Epidermal melanocyte (primary cell): ENCODE measurements at regions not wholly inside any gene's neighbourhood (a gene's known extent, or its start where the extent isn't known, plus 50 kb on each side); places are given as distances from the start of the nearest gene placed in this dataset.

Experiments used
- DNase-seq: peaks from one replicate; pipeline ENCODE4 v3.0.0; 2011; ENCODE audit warnings: low spot score; ENCODE audit not compliant: insufficient read length

- no peak for DNase-seq
Measured at GRCh38 chr18:22355598-22355997, 62.1 kb downstream of the CTAGE1 start.

- DNase-seq, result no peak
Measured at GRCh38 chr18:22355069-22355468, 62.6 kb downstream of the CTAGE1 start.

- DNase-seq, result no peak
Measured at GRCh38 chr18:22349966-22350365, 67.7 kb downstream of the CTAGE1 start.

GRCh38 chr18:22349317-22349898 lies 68.3 kb downstream of the CTAGE1 start:
- DNase-seq, result no peak

GRCh38 chr18:22348521-22349316 lies 69.0 kb downstream of the CTAGE1 start:
- DNase-seq, result no peak

- no peak for DNase-seq
Measured at GRCh38 chr18:22347606-22348511, 69.9 kb downstream of the CTAGE1 start.

GRCh38 chr18:22346953-22347605 lies 70.6 kb downstream of the CTAGE1 start:
- no peak for DNase-seq

- DNase-seq, result no peak
Measured at GRCh38 chr18:22346401-22346952, 71.2 kb downstream of the CTAGE1 start.

- DNase-seq, result no peak
Measured at GRCh38 chr18:22345718-22346117, 72.0 kb downstream of the CTAGE1 start.

GRCh38 chr18:22344908-22345670 lies 72.6 kb downstream of the CTAGE1 start:
- no peak for DNase-seq

- no peak for DNase-seq
Measured at GRCh38 chr18:22344445-22344844, 73.3 kb downstream of the CTAGE1 start.

GRCh38 chr18:22343613-22344012 lies 74.1 kb downstream of the CTAGE1 start:
- no peak for DNase-seq

GRCh38 chr18:22342625-22343024 lies 75.1 kb downstream of the CTAGE1 start:
- DNase-seq, result no peak

GRCh38 chr18:22340331-22340730 lies 77.4 kb downstream of the CTAGE1 start:
- no peak for DNase-seq

- no peak for DNase-seq
Measured at GRCh38 chr18:22339913-22340312, 77.8 kb downstream of the CTAGE1 start.

GRCh38 chr18:22337833-22338232 lies 79.9 kb downstream of the CTAGE1 start:
- DNase-seq, result no peak

GRCh38 chr18:22337306-22337705 lies 80.4 kb downstream of the CTAGE1 start:
- DNase-seq, result no peak

GRCh38 chr18:22336406-22336805 lies 81.3 kb downstream of the CTAGE1 start:
- no peak for DNase-seq

- no peak for DNase-seq
Measured at GRCh38 chr18:22335731-22336198, 82.0 kb downstream of the CTAGE1 start.

- no peak for DNase-seq
Measured at GRCh38 chr18:22334567-22334966, 83.1 kb downstream of the CTAGE1 start.
